Skeletal muscle cell (primary cell): ENCODE measurements at regions not wholly inside any gene's neighbourhood (a gene's known extent, or its start where the extent isn't known, plus 50 kb on each side); places are given as distances from the start of the nearest gene placed in this dataset.
"Not testable (repeated sequence)": the region's sequence is repeated elsewhere in the genome, so short reads cannot be mapped to it uniquely, and the experiment has no call there.

ENCODE experiments used
- DNase-seq: peaks from one replicate; pipeline ENCODE4 v3.0.0-alpha.2; 2010; ENCODE audit warnings: low read depth
- H3K4me3 ChIP-seq: 2 replicates; pipeline ENCODE4 v1.5.1; 2011; ENCODE audit warnings: low read depth, mild to moderate bottlenecking, control low read depth, low read length, moderate library complexity

- H3K4me3 ChIP-seq: peak overlapping the region; percentile 0
- DNase-seq: peak; percentile 70
These were observed 154.6 kb downstream of the RFPL4B start for GRCh38 chr6:112501705-112502104.

- DNase-seq: no peak
- H3K4me3 ChIP-seq: no peak overlapping the region
These were observed 155.4 kb downstream of the RFPL4B start for GRCh38 chr6:112502351-112503090.

- H3K4me3 ChIP-seq: no peak overlapping the region
- DNase-seq: no peak
These were observed 156.0 kb downstream of the RFPL4B start for GRCh38 chr6:112503091-112503596.

GRCh38 chr6:112504621-112505020 is 157.5 kb downstream of the RFPL4B start:
- H3K4me3 ChIP-seq: no peak overlapping the region
- no peak for DNase-seq

GRCh38 chr6:112511441-112511840 is 164.3 kb downstream of the RFPL4B start:
- DNase-seq: no peak
- no peak overlapping the region for H3K4me3 ChIP-seq

- H3K4me3 ChIP-seq: no peak overlapping the region
- no peak for DNase-seq
These were observed 166.0 kb downstream of the RFPL4B start for GRCh38 chr6:112513175-112513574.

GRCh38 chr6:112522587-112522986 is 175.5 kb downstream of the RFPL4B start:
- H3K4me3 ChIP-seq: no peak overlapping the region
- no peak for DNase-seq

- no peak overlapping the region for H3K4me3 ChIP-seq
- DNase-seq: no peak
These were observed 176.9 kb downstream of the RFPL4B start for GRCh38 chr6:112524071-112524470.

- no peak for DNase-seq
- no peak overlapping the region for H3K4me3 ChIP-seq
These were observed 178.6 kb downstream of the RFPL4B start for GRCh38 chr6:112525749-112526148.

- no peak for DNase-seq
- H3K4me3 ChIP-seq: no peak overlapping the region
These were observed 179.5 kb downstream of the RFPL4B start for GRCh38 chr6:112526594-112526993.

- not testable (repeated sequence) for H3K4me3 ChIP-seq, DNase-seq
These were observed 181.2 kb downstream of the RFPL4B start for GRCh38 chr6:112528306-112528705.

- no peak overlapping the region for H3K4me3 ChIP-seq
- DNase-seq: no peak
These were observed 188.7 kb downstream of the RFPL4B start for GRCh38 chr6:112535816-112536215.

GRCh38 chr6:112539355-112539754 is 192.2 kb downstream of the RFPL4B start:
- DNase-seq: no peak

GRCh38 chr6:112541847-112542246 is 194.7 kb downstream of the RFPL4B start:
- not testable (repeated sequence) for DNase-seq, H3K4me3 ChIP-seq

More at GRCh38 chr6:112539355-112539754, 192.2 kb downstream of the RFPL4B start:
- H3K4me3 ChIP-seq: no peak overlapping the region

GRCh38 chr6:112547321-112548085 is 200.4 kb downstream of the RFPL4B start:
- not testable (repeated sequence) for H3K4me3 ChIP-seq, DNase-seq

- DNase-seq: no peak
- H3K4me3 ChIP-seq: no peak overlapping the region
These were observed 202.6 kb downstream of the RFPL4B start for GRCh38 chr6:112549749-112550148.

GRCh38 chr6:112557435-112557834 is 210.3 kb downstream of the RFPL4B start:
- no peak overlapping the region for H3K4me3 ChIP-seq
- DNase-seq: no peak

GRCh38 chr6:112557961-112558360 is 210.8 kb downstream of the RFPL4B start:
- DNase-seq: no peak
- no peak overlapping the region for H3K4me3 ChIP-seq

GRCh38 chr6:112560651-112561050 is 213.5 kb downstream of the RFPL4B start:
- no peak overlapping the region for H3K4me3 ChIP-seq
- no peak for DNase-seq
